T1000 (cell line): ENCODE measurements at regions not wholly inside any gene's neighbourhood (a gene's known extent, or its start where the extent isn't known, plus 50 kb on each side); places are given as distances from the start of the nearest gene placed in this dataset.

Experiments
- DNase-seq: peaks from one replicate; lab custom pipeline; 2025; ENCODE audit warnings: mixed read lengths; lab: John Stamatoyannopoulos, UW

DNA sequence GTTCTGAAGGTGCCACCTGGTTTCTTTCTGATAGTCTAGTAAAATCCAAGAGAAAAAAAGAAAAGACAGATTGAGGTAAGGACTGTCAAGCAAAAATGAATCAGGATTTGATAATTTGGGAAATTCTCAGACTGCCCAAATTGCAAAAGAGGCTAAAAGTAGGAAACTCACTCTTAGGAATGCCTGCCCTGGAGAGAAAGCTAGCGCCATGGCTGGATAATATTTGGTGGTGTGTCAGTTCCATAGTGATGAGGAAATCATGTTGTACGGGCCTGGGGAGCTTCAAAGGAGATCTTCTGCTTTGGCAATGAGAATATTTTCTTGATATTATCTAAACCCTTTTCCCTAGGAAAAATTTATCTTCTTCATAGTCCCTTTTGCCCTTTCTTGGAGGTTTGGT lies 1008.1 kb upstream of the SLC10A2 start:
- DNase-seq, result no peak

DNA sequence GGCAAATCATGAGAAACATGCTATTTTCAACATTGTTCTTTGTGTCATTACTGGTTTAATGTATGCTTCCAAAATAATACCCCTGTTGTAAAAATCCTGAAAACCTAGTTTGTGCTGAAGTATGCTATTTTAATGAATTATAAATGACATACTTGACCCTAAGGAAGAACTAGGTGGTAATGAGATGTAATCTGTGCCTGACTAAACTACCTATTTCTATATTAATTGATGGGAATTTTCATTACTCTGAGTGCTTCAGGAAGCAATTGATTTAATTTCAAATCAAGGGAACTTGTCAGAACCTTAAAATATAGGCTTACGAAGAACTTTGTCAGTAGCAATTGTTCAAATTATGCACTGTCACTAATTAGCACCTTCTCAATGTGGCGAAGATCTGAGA lies 1005.6 kb upstream of the SLC10A2 start:
- no peak for DNase-seq

DNA sequence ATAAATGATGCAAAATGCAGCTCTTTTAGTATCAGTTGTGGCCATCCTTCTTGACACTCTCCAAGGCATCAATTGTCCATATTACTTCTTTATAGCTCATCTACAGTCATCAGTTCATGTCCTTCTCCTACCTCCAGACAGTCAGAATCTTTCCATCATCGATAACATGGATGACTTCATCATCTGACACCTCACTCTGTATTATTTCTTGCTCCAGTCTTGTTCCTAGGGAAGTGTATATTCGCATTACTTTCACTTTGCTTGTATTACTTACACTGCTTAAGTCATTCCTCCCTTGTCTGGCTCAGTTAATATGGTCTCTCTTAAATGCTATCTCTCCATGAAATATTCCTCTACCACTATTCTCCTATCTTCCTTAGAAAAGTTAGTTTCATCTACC lies 999.1 kb upstream of the SLC10A2 start:
- no peak for DNase-seq

DNA sequence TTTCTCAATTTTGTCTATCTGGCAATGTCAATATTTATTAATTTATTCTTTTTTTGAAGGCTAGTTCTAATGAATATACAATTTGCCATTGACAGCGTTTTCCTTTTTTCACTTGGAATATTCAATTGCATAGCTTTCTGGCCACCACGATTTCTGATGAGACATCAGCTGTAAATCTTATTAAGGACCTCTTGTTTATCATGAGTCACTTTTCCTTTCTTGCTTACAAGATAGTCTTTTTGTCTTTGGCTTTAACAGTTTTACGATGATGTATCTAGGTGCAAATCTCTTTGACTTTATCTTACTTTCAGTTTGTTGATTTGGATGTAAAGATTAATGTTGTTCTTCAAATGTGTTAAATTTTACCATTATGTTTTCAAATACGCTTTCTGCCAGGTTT lies 991.6 kb upstream of the SLC10A2 start:
- DNase-seq, result no peak

DNA sequence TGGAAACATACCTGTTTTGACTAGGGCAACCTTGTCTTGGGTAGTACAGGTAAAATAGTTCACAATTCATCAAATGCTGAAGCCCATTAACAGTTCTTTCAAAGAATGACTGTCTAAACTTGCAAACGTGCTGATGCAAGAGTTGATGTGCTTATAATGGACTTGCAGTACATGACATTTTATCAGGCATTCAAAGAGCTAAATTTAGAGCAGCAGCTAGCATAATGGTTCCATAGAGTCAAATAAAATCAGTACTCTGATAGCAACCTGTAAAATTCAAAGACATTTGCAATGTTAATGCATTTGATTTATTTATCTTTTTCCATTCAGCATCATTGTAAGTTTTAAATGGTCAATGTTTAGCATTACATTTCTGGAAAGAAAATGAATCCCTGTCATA lies 979.7 kb upstream of the SLC10A2 start:
- no peak for DNase-seq

DNA sequence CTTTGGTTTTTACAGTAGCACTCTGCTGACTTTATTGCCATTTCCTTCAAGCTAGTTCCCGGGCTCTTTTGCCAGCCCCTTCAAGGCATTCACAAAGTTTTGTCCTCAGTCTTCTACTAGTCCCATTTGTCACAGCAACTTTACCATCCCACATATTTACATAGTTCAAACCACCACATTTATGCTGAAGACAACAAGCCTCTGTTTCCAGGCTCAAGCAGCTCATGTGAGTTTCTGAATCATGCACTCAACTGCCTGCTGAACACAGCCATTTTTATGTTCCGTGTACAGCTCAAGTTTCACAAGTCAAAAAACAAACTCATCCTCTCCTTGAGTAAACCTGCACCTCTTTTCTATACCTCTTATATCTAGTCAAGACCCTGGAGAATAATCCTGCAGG lies 977.0 kb upstream of the SLC10A2 start:
- no peak for DNase-seq

DNA sequence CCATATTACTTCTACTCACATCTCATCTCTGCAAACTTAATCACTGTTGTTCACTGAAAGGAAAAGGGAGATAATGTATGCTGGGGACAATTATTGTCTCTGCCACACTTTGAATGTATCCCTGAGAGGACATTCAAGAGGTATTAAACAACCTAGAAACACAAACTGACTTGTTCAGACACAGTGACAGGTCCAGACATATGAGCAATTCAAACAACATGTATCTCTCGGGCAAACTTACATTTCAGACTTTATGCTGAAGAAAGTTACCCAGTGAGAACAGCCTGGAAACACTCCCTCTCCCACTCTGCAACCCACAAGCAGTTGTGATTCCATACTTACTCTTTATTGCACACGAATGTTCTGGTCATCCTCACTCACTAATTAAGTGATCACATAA lies 968.7 kb upstream of the SLC10A2 start:
- no peak for DNase-seq

DNA sequence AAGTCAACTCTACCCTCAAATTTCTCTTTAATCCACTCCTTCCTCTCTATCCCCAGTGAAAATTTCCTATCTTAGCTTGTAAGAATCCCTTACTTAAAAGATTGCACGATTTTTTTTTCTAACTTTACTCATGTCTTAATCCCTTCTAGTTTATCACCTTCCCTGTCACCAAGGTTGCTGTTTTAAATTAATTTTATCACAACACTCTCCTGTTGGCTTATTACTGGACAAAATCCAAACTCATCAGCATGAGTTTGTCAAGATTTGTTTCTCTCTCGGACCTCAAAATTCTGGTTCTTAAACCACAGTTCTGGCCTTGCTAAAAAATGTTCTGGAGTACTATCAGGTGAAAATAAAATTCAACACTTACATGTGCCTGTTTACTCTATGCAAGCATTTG lies 959.1 kb upstream of the SLC10A2 start:
- no peak for DNase-seq

DNA sequence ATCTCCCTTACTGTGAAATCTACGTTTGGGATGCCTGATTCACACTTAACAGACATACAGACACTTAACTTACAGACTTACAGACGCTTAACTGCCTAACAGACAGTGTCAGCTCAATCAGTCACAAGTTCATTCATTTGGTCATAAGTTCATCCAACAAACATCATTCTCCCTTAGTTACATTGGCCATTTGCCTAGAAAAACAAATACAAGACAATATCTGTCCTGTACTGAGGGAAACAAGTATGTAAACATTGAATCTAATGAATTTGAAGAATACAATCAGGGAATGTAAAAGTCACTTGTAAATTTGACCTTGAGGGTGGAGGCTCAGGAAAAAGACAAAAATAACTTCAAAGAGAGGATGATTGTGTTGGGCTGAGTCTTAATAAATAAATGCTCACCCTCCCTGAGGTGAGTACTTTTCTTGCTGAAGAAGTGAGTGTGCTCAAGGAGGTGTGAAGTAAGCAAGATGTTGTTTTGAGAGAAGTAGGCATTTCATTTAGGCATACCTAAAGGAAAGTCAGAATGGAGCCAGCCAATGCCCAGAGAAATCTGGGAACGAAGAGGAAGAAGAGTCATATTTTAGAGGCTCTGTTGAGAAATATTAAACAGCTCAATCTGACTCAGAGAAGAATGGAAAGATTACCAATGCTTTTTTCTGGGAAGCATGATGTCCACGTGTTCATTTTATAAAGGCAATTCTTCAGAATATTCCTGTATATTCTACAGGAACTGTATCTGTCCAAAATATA lies 958.4 kb upstream of the SLC10A2 start:
- no peak for DNase-seq

DNA sequence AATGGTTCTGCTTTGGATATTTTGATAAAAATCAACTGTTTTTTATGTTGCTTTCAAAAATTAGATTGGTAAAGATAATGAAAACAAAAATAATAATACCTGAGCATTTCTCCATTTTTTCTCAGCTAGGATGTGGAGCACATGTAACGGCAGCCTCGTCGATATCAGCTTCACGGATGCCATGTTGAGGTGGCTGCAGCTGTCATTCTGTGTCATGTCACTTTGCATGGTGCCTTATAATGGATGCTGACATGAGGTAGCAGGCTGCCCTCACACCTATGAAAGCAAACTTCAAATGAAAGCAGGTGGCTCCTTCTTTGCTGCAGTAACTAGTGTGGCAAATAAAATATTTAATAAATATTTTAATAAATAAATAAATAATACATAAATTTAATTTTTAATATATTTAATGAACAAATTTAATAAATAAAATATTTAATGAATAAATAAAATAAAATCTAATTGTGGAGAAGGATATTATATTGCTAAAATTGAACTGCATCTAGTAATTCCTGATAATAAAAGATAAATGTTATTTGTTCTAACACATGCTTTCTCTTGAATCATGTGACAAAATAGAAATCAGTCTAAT lies 955.7 kb upstream of the SLC10A2 start:
- no peak for DNase-seq

DNA sequence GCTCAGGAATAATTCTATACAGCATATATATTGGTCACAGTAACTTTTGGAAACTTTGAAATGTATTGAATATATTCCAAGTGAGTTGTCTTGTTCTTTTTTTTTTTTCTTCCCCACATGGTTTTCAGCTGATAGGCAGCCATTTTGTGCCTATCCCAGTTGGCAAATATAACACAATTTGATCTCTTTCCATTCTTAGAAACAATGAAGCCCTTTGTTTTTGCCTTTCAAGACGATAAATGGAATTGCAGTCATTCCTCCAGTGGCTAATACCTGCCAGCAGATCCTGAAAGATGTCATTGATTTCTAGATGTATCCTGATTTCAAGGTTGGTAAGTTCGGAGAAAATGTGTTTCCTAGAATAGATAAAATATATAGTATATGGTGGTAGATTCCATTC lies 951.1 kb upstream of the SLC10A2 start:
- no peak for DNase-seq

DNA sequence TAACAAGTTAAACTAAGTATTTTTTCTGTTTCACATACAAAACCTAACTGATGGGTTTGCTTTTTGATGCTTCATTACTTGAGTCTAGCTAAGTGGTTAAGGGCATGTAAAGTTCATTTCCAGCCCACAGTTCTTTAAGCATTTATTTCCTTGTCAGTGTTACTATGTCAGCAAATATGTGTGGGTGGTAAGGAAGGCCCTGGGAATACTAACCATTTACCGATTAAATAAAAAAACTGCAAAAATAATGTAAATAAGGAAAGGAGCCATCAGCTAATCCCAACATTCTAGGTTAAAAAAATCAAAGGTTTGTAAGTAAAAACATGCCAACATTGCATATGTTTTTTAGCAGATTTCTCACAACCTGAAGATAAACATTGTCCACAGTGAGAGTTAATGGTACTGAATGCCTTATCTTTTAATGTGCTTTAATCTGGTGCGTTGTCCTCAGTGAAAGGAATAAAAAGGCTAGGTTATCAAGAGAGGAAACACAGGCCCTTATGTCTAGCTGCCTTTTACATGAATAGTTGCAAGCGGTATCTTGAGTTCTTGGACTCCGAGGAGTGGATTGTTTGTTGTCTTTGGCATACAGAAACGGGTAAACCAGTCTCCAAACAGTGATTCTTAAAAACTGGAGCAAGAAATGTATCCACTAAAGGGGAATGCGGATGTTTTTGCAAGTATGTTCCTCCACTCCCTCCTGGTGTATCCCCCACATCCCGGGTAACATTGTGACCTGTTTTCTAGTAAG lies 949.6 kb upstream of the SLC10A2 start:
- no peak for DNase-seq

DNA sequence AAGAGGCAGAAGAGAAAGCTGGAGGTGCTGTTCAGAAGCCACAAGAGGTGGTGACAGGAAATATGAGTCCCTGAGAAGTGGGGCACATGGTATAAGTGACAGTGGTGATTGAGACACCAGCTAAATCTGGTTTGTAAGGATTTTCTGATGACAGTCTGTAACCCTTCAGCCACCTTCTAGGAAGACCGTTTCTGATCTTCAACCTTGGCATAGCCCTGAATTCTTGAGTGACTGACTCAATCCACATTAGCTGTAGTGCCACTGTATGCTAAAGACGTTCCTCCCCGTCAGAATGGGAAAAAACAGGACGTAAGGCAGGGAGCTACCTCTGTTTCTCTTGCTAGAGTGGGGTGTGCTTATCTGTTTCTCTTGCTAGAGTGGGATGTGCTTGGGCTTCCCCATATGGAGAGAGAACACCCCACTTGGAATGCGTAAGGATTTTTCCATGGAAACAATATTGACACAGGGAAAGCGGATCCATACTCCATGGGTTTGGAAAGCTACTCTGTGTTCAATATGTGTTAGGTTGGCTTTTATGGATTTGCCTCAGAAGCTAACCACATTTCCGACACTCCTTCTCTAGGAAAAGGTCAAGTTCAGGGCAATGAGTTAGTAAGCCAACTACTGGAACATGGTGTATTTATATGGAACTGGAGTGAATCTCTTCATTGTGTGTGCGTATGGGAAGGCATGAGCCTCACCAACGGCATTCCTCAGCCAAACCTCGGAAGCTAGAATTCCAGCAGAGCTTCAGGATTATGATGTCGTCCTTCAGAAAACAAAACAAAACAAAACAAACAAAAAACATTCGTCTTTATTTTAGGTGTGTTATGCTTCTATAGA lies 948.8 kb upstream of the SLC10A2 start:
- DNase-seq, result no peak

DNA sequence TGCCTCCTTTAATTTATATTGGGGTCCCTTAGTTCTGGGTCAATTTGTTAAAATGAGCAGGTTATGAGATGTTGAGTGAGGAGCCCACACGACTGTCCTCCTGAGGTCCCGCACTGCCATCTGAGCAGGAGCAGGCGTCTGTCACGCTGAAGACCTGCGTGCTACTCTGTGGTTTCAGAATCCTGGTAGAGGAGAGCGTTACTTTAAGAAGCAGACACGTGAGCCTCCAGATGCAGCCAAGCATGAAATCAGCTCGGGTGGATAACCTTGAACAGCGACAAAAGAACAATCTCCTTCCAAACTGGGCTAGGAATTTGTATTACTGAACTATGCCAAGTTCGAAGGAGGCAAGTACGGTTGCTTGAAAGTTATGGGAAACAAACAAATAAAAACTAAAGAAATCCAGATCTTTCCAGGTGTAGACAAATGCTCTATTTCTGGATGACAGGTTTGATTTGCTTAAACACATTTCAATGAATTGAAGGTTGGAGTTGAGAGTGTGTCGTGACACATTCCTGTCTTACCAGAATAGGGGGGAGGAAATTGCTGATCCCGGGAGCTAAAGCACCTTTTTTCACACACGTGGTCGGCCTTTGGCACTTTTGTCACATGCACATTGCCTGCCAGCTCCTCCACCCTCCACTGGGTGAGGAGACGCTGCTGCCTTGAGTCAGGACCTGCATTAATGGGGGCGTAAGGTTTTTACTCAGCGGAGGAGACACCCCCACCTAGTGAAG lies 945.5 kb upstream of the SLC10A2 start:
- DNase-seq, result no peak

DNA sequence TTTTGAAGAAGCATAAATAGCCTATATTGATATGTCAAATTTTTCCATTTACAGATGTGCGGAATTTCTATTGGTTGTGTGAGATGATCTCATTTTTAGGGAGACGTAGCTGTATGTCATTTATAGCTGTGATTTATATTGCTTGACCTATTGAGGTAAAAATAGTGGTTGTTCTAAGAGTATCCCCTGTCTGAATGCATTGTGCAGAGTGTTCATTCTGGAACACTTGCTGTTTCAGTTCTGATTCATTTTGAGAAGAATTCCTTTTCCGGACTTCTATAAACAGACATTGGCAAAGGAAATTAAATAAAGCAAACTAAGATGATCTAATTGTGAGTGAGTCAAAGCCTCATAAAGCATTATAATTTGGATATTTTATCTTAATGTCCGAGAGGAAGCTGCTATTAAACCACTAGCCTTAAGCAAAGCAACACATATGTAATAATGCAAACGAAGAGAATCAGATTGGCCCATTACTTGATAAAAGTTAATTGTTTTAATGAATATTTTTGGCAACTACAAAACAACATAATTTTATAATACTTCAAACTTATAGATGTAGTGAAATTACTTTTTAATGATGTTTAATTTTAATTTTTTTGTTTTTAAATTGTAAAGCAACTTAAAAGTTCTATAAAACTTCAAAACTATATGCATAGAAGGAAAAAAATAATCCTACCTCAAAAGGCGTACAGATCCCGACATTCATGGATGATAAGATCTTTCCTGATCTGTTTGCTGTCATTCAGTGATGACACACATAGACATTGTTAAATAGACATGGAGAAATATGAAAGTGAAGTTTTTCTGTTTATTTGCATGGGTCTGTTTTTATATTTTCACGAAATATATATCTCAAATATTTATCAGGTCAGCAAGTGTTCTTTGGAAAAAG lies 942.6 kb upstream of the SLC10A2 start:
- no peak for DNase-seq

DNA sequence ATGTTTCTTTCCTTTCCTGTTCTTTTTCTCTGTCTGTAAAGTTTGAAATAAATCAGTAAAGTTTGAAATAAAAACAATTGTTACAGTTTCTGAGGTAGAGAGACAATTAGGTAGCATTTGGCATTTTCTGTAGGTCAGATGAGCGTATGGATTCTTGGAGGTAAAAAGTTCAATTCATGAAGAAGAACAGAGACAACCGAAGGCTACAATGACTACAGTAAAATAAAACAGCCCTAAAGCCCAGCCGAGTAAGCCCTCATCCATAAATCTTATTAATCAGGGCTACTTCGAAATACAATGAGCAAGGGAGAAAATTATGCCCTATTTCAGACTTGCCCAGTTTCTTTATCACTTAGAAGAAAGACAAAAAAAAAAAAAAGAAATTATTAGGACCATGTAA lies 941.9 kb upstream of the SLC10A2 start:
- DNase-seq, result no peak

DNA sequence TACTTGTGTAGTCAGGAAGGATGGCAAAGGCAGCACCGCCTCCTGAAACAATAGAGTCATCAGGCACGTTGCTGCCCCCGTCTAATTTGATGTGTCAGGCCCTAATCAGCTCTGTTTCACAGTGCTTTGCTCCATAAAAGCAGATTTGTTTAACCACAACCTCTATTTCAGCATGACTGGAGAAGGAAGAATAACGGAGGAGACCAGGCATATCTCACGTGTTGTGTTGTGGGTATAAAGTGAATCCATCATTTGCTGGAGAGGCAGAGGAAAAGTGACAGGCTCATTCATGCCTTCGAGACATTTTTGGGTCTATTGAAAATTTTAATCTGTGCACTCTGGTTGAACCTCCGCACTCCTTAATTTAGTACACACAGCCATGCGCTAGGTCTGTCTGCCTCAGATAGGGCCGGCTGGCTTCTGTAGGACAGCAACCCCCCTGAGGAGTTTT lies 940.4 kb upstream of the SLC10A2 start:
- no peak for DNase-seq

DNA sequence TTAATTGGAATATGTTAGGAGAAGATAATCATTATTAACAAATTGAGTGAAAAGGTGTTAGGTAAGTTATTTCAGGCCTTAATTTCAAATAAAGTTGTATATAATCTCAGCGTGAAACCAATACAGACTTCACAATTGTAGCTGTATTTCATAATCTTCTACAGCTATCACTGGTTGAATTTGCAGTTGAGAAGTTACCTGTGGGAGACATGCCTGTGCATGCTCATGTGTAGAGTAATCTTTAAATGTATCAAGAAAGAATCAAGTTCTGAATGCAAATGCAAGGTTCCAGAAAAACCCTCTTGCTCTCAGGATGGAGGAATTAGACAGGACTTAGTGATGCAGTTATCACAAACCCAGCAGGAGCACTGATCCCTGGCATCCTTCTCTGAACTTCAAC lies 938.4 kb upstream of the SLC10A2 start:
- DNase-seq, result no peak

DNA sequence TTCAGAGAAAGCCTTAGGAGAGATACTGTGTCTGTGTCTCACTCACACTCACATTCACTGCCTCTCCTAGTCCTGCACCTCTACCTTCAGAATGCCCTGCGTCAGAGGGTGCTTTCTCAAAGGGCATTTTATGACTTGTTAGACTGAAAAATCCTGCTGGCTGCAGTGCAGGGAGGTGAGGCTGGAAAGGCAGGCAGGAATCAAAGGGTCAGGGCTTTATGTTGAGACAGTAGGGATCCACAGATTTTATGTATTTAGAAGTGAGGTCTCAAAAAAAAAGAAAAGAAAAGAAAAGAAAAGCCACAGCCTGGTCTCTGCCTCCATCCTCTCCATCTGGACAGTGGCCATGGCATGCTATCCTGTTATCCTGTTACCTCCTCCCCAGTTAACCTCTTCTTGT lies 936.0 kb upstream of the SLC10A2 start:
- no peak for DNase-seq

DNA sequence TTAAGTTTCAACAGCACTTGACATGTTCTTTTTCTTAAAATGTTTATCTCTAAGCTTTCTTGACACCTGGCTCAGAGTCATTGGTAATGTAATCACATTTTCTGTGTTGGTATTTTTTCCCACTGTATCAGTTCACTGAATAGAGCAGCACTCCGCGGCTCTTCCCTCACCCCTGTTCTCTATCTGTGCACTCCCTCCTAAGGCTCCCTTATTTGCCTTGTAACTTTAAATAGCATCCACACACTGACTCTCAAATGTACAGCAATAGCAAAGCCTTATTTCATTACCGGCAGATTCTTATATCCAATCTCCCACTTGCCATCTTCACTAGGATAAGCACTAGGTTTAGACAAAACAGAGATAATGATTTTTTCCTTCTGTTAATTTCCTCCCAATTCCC lies 935.5 kb upstream of the SLC10A2 start:
- DNase-seq, result no peak

DNA sequence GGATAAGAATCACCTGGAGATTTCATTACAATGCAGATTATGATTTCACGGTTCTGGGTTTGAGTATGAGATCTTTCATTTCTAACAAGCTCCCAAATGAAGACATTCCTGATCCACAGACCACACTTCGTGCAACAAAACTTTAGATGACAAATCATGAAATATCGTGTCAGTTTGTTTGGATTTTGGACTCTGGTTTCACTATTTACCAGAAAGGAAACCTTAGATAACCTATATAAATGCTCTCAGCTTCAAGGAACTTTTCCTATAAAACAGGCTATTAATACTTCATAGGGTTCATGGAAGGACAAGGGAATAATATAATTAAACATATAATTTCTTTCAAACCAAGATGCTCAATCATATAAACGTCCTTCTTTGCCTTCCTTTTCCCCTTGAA lies 930.5 kb upstream of the SLC10A2 start:
- no peak for DNase-seq
